Endodermal cell (in vitro differentiated cells): ENCODE measurements at regions not wholly inside any gene's neighbourhood (a gene's known extent, or its start where the extent isn't known, plus 50 kb on each side); places are given as distances from the start of the nearest gene placed in this dataset.

ENCODE experiments used
- DNase-seq: peaks from one replicate; pipeline ENCODE4 v3.0.0-alpha.2; 2017
- H3K27ac ChIP-seq: 2 replicates; pipeline ENCODE4 v1.5.1; 2013; ENCODE audit warnings: mild to moderate bottlenecking, low read depth, low read length, moderate library complexity
- H3K27me3 ChIP-seq: 2 replicates; pipeline ENCODE4 v1.6.1; 2013; ENCODE audit warnings: mild to moderate bottlenecking, low read length, moderate library complexity; ENCODE audit not compliant: insufficient read depth, control insufficient read depth, poor library complexity, severe bottlenecking
- H3K36me3 ChIP-seq: 2 replicates; pipeline ENCODE4 v1.7.0; 2013; ENCODE audit warnings: mild to moderate bottlenecking, low read length, moderate library complexity; ENCODE audit not compliant: control insufficient read depth, insufficient read depth
- H3K4me1 ChIP-seq: one replicate; pipeline ENCODE4 v1.7.0; 2013; ENCODE audit warnings: low read length; ENCODE audit not compliant: control insufficient read depth, insufficient read depth
- H3K4me3 ChIP-seq: 2 replicates; pipeline ENCODE4 v1.5.1; 2013; ENCODE audit warnings: mild to moderate bottlenecking, low read length, moderate library complexity
- H3K9ac ChIP-seq: 2 replicates; pipeline ENCODE4 v1.6.1; 2013; ENCODE audit warnings: mild to moderate bottlenecking, low read length, moderate library complexity; ENCODE audit not compliant: poor library complexity, severe bottlenecking; ENCODE audit errors: extremely low read depth
- H3K9me3 ChIP-seq: 2 replicates; pipeline ENCODE4 v1.6.1; 2013; ENCODE audit warnings: mild to moderate bottlenecking, low read length, moderate library complexity; ENCODE audit not compliant: control insufficient read depth
- H3K27ac Mint-ChIP-seq: 2 replicates; pipeline ENCODE4 v1.8.0; 2020; ENCODE audit warnings: mixed read lengths
- H3K27me3 Mint-ChIP-seq: 2 replicates; pipeline ENCODE4 v1.8.0; 2021; ENCODE audit warnings: mild to moderate bottlenecking, mixed read lengths; ENCODE audit not compliant: insufficient read depth
- H3K36me3 Mint-ChIP-seq: 2 replicates; pipeline ENCODE4 v1.8.0; 2020; ENCODE audit warnings: low read depth, mixed read lengths
- H3K4me1 Mint-ChIP-seq: 2 replicates; pipeline ENCODE4 v1.8.0; 2020; ENCODE audit warnings: mixed read lengths
- H3K4me3 Mint-ChIP-seq: 2 replicates; pipeline ENCODE4 v1.8.0; 2020; ENCODE audit warnings: mild to moderate bottlenecking, moderate library complexity, mixed read lengths
- H3K9me3 Mint-ChIP-seq: 2 replicates; pipeline ENCODE4 v1.8.0; 2020; ENCODE audit warnings: mild to moderate bottlenecking, mixed read lengths
- WGBS, 2 experiments: methylation state at CpG; one replicate each; pipeline versions ENCODE4 v1.1.5 to v1.1.7; 2013; ENCODE audit warnings: missing lambda C conversion rate in 2 of 2, mixed read lengths in 1 of 2; ENCODE audit not compliant: insufficient coverage in 1 of 2, insufficient read length in 1 of 2; 5-methylcytosine and 5-hydroxymethylcytosine counted together
- TF ChIP-seq, protein P1 (sequence below): fragments of 200-600 bp; sonication (generic); conservative IDR thresholded peaks from 2 replicates; pipeline ENCODE4 v1.5.0; 2021; ENCODE audit warnings: antibody characterized with exemption, mild to moderate bottlenecking

DNA sequence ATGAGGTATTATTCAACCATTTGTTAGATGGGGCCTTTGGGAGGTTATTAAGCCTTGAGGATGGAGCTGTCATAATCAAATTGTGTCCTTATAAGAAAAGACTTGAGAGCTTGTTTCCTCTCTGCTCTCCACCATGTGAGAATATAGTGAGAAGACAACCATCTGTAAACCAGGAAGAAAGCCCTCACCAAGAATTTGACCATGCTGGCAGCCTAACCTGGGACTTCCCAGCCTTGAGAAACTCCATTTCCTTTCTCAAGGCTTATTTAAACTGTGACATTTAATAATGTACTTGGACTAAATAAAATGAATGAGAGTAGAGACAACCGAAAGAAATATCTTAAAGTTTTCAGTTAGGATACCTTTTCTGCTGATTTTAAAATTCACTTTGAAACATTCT is 83.7 kb upstream of the GC start:
- Mint-ChIP-seq H3K36me3 (peaks cover 34% of the 10 kb centered on the region), H3K27ac (no peak overlapping the region), H3K4me3 (no peak overlapping the region), H3K9me3 (peaks cover 53% of the 10 kb centered on the region), H3K27me3 (no peaks in the 10 kb centered on the region), H3K4me1 (no peaks in the 10 kb centered on the region)
- Histone ChIP-seq H3K27me3 (no peaks in the 10 kb centered on the region), H3K4me3 (no peak overlapping the region), H3K4me1 (no peaks in the 10 kb centered on the region), H3K27ac (no peak overlapping the region), H3K36me3 (peaks cover 6% of the 10 kb centered on the region), H3K9me3 (peaks cover 53% of the 10 kb centered on the region), H3K9ac (no peak overlapping the region)
- DNase-seq: no peak
- WGBS, 2 experiments: 94 to 100% methylated on average over 1 of the region's 1 CpG
- TF ChIP-seq, protein P1, sequence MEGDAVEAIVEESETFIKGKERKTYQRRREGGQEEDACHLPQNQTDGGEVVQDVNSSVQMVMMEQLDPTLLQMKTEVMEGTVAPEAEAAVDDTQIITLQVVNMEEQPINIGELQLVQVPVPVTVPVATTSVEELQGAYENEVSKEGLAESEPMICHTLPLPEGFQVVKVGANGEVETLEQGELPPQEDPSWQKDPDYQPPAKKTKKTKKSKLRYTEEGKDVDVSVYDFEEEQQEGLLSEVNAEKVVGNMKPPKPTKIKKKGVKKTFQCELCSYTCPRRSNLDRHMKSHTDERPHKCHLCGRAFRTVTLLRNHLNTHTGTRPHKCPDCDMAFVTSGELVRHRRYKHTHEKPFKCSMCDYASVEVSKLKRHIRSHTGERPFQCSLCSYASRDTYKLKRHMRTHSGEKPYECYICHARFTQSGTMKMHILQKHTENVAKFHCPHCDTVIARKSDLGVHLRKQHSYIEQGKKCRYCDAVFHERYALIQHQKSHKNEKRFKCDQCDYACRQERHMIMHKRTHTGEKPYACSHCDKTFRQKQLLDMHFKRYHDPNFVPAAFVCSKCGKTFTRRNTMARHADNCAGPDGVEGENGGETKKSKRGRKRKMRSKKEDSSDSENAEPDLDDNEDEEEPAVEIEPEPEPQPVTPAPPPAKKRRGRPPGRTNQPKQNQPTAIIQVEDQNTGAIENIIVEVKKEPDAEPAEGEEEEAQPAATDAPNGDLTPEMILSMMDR: no peak

DNA sequence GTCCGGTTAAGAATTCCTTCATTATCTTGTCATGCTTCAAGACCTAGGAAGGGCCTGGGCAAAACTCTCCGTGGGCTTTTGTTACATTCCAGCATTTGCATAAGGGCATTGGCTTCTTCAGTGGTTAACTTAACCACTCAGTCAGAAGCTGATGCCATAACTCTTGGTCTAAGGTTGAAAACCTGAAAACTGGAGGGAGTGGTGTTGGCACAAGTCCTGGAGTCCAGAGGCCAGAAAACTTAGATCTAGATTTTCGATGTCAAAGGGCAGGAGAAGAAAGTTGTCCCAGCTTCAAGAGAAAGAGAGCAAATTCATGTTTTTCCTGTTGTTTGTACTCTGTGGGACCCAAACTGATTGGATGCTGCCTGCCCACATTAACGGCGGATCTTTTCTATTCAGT is 86.6 kb upstream of the GC start:
- Mint-ChIP-seq H3K27me3 (no peaks in the 10 kb centered on the region), H3K27ac (no peak overlapping the region), H3K36me3 (peaks cover 21% of the 10 kb centered on the region), H3K9me3 (peaks cover 26% of the 10 kb centered on the region), H3K4me3 (no peak overlapping the region), H3K4me1 (no peaks in the 10 kb centered on the region)
- Histone ChIP-seq H3K9ac (no peak overlapping the region), H3K9me3 (peaks cover 26% of the 10 kb centered on the region), H3K4me1 (no peaks in the 10 kb centered on the region), H3K27ac (no peak overlapping the region), H3K27me3 (no peaks in the 10 kb centered on the region), H3K36me3 (no peaks in the 10 kb centered on the region), H3K4me3 (no peak overlapping the region)
- no peak for DNase-seq
- 90 to 91% methylated on average over 5 of the region's 5 CpGs for WGBS, 2 experiments
- TF ChIP-seq, protein P1: no peak

DNA sequence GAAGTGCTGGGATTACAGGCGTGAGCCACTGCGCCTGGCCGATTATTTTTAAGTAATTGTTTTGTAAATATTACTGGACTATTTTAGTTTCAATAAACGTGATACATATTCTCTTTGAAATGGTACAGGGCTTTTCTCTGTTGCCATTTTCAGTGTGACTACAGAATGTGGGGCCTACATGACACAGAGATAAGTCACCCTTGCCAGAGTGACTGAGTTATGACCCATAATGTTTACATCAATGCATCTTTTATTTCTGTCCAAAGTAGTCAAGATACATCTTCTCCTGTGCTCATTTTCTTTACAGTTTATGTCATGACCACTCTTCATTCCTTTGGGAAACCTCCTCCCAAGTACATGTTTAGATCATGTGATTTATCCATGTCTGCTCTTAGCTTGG is 88.3 kb upstream of the GC start:
- no peak overlapping the region for H3K9ac ChIP-seq
- no peaks in the 10 kb centered on the region for H3K36me3 ChIP-seq
- H3K4me3 ChIP-seq: no peak overlapping the region
- H3K27me3 Mint-ChIP-seq: no peaks in the 10 kb centered on the region
- H3K4me1 ChIP-seq: no peaks in the 10 kb centered on the region
- TF ChIP-seq, protein P1: no peak
- no peak overlapping the region for H3K27ac ChIP-seq
- WGBS, 2 experiments: 93 to 98% methylated on average over 3 to 4 of the region's 4 CpGs
- no peaks in the 10 kb centered on the region for H3K27me3 ChIP-seq
- H3K4me3 Mint-ChIP-seq: no peak overlapping the region
- no peak overlapping the region for H3K27ac Mint-ChIP-seq
- peaks cover 8% of the 10 kb centered on the region for H3K9me3 ChIP-seq
- no peaks in the 10 kb centered on the region for H3K4me1 Mint-ChIP-seq
- peaks cover 7% of the 10 kb centered on the region for H3K36me3 Mint-ChIP-seq
- no peak for DNase-seq
- peaks cover 10% of the 10 kb centered on the region for H3K9me3 Mint-ChIP-seq
